Stimulated activated CD8-positive, alpha-beta memory T cell treated with anti-CD3 and anti-CD28 coated beads, Interleukin-15, amount 100 ng/mL, for 48 hours (primary cell): ENCODE measurements at regions not wholly inside any gene's neighbourhood (a gene's known extent, or its start where the extent isn't known, plus 50 kb on each side); places are given as distances from the start of the nearest gene placed in this dataset.
A peak's percentile ranks its signal among the peaks of the same experiment; 100 is the strongest.
"Not testable (repeated sequence)": the region's sequence is repeated elsewhere in the genome, so short reads cannot be mapped to it uniquely, and the experiment has no call there.

Experiments used
- DNase-seq, 2 donors: peaks; one replicate each; pipeline ENCODE4 v3.0.0-alpha.2; 2020; ENCODE audit warnings: low read depth in 2 of 2

- no peak for DNase-seq
Measured at GRCh38 chr12:59405992-59406391, 189.8 kb upstream of the SLC16A7 start.

- no peak for DNase-seq
Measured at GRCh38 chr12:59404109-59404650, 191.6 kb upstream of the SLC16A7 start.

GRCh38 chr12:59403259-59403932 lies 192.4 kb upstream of the SLC16A7 start:
- peak in 1 of 2 donors; percentile 14 for DNase-seq

- no peak for DNase-seq
Measured at GRCh38 chr12:59401862-59402261, 194.0 kb upstream of the SLC16A7 start.

GRCh38 chr12:59398164-59398563 lies 197.7 kb upstream of the SLC16A7 start:
- no peak for DNase-seq

- no peak for DNase-seq
Measured at GRCh38 chr12:59396919-59397318, 198.9 kb upstream of the SLC16A7 start.

- no peak for DNase-seq
Measured at GRCh38 chr12:59396519-59396918, 199.3 kb upstream of the SLC16A7 start.

GRCh38 chr12:59395310-59395709 lies 200.5 kb upstream of the SLC16A7 start:
- not testable (repeated sequence) for DNase-seq

- no peak for DNase-seq
Measured at GRCh38 chr12:59393506-59393905, 202.3 kb upstream of the SLC16A7 start.

GRCh38 chr12:59389968-59390576 lies 205.8 kb upstream of the SLC16A7 start:
- no peak for DNase-seq

GRCh38 chr12:59388694-59389093 lies 207.1 kb upstream of the SLC16A7 start:
- DNase-seq = no peak

GRCh38 chr12:59388176-59388575 lies 207.7 kb upstream of the SLC16A7 start:
- no peak for DNase-seq

GRCh38 chr12:59386236-59386635 lies 209.6 kb upstream of the SLC16A7 start:
- no peak for DNase-seq

GRCh38 chr12:59383079-59383822 lies 212.6 kb upstream of the SLC16A7 start:
- DNase-seq = no peak

- DNase-seq = no peak
Measured at GRCh38 chr12:59382282-59383078, 213.3 kb upstream of the SLC16A7 start.

- no peak for DNase-seq
Measured at GRCh38 chr12:59381106-59381505, 214.7 kb upstream of the SLC16A7 start.

GRCh38 chr12:59375633-59376032 lies 220.2 kb upstream of the SLC16A7 start:
- DNase-seq = no peak

- DNase-seq = no peak
Measured at GRCh38 chr12:59374783-59375182, 221.0 kb upstream of the SLC16A7 start.

GRCh38 chr12:59372956-59373355 lies 222.9 kb upstream of the SLC16A7 start:
- no peak for DNase-seq

- no peak for DNase-seq
Measured at GRCh38 chr12:59370933-59371332, 224.9 kb upstream of the SLC16A7 start.

GRCh38 chr12:59365133-59365532 lies 230.7 kb upstream of the SLC16A7 start:
- DNase-seq = no peak

- no peak for DNase-seq
Measured at GRCh38 chr12:59357811-59358210, 238.0 kb upstream of the SLC16A7 start.
